GM21825 (cell line): ENCODE measurements at regions not wholly inside any gene's neighbourhood (a gene's known extent, or its start where the extent isn't known, plus 50 kb on each side); places are given as distances from the start of the nearest gene placed in this dataset.
A peak's percentile ranks its signal among the peaks of the same experiment; 100 is the strongest.

Experiments used
- ATAC-seq: cut with Tn5 transposase; IDR thresholded peaks from one replicate; pipeline ENCODE4 v1.9.1; 2021; ENCODE audit warnings: mild to moderate bottlenecking, moderate library complexity; ENCODE audit not compliant: unreplicated experiment

GRCh38 chr20:9981829-9982228, 53.0 kb upstream of the ANKEF1 start:
- no peak for ATAC-seq

DNA sequence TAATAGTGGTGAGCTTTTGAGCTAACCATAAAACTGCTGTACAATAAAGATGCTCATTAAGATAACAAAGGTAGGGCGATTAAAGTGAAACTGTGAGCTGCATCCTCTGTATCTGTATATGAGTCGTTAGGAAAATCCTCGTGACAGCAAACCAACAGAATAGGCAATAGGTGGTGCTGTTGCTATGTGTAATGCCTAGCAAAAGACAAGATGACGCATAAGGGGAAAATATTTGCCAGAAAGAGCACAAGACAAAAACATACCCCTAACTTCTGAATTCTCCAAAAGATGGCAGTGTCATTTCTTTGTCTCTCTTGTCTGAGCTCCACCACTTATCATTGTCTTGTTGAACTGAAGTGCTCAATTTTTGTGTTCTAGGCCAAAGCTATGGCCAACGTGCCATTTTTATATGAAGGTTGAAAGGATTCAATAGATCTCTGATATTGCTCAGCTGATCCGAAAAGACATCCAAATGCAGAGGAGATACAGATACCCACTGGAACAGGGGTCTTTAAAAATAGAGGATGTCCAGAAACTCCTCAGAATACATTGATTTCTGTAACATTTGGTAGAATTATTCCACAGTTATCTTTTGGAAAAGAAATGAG, 56.3 kb upstream of the ANKEF1 start:
- peak; percentile 92 for ATAC-seq

- ATAC-seq = no peak
Observed at GRCh38 chr20:9977629-9978028, 57.2 kb upstream of the ANKEF1 start.

- no peak for ATAC-seq
Observed at GRCh38 chr20:9974324-9974723, 60.5 kb upstream of the ANKEF1 start.

DNA sequence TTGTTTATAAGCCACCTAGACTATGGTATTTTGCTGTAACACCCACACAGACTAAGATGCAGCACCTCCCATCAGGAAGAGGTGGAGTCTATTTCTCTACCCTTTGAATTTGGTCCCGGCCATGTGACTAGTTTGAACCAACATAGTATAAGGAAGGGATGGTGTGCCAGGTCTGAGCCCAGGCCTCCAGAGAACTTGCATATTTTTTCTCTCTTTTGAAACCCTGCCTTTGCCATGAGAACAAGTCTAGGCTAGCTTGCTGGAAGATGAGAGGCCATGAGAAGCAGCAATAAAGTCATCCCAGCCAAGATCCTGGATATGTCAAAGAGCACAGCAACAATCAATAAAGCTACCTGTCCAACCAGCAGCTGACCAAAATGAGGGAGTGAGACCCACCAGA, 63.0 kb upstream of the ANKEF1 start:
- no peak for ATAC-seq

- ATAC-seq = no peak
Observed at GRCh38 chr20:9969626-9970025, 65.2 kb upstream of the ANKEF1 start.

GRCh38 chr20:9968015-9968414, 66.8 kb upstream of the ANKEF1 start:
- ATAC-seq = no peak

DNA sequence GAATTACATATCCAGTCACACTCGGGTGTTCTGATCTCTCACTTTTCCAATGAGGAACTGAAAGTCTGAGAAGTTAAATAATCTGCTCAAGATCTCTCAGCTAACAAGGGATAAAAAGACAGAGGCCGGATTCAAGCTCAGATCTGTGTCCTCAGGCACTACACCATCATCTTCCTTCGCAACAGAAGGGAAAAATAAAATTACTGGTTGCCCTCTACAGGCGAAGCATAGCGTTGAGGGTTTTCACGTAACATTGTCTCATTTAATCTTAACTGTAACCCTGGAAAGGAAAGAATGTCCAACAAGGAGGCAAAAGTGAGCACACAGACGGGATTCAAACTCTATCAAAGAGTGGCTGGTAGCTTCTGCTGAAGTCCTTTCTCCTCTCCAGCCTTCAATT, 67.8 kb upstream of the ANKEF1 start:
- ATAC-seq = no peak

DNA sequence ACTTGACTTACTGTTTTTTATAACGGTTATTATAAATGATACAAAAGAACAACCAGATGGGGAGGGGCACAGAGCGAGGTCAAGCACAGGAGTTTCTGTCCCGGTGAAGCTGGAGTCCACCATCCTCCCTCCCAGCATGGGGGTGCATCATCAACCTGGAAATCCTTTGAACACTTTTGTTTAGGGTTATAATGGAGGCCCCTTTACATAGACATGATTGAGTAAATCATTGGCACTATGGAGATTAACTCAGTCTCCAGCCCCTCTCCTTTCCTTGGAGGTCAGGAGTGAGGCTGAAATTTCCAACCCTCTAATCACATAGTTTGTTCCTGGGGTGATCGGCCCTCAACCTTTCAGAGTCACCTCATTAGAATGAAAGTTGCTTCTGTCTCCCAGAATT, 71.8 kb upstream of the ANKEF1 start:
- no peak for ATAC-seq

GRCh38 chr20:9958693-9959092, 76.1 kb upstream of the ANKEF1 start:
- ATAC-seq = no peak

DNA sequence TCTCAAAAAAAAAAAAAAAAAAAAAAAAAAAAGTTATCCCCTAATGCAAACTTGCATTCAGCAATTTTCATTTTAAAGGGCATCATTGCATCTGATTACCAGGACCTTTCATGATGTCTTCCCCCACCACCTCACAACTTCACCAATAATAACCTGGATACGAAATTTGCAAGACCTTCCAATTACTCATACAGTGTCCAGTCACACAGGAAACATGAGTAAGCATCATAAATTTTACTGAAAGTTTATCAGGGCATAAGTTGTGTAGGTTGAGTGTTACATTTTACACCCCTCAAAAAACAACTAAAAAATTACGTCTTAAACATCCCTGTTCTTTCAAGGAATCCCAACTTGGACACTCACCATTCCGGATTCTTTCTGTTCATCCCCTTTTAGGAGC, 79.1 kb upstream of the ANKEF1 start:
- no peak for ATAC-seq

GRCh38 chr20:9949563-9949962, 85.2 kb upstream of the ANKEF1 start:
- ATAC-seq = no peak

DNA sequence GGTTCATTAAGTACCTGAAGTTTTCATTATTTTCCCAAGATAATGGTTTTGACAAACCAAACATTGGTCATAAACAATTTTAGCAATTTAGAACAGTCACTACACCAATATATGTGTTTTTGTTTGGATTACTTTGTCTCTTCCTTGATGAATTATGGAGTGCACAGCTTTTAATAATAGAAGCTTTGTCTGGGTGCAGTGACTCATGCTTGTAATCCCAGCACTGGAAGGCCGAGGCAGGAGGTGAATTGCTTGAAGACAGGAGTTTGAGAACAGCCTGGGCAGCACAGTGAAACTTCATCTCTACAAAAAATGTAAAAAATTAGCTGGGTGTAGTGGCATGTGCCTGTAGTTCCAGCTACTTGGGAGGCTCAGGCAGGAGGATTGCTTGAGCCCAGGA, 89.4 kb upstream of the ANKEF1 start:
- ATAC-seq = no peak

- ATAC-seq = no peak
Observed at GRCh38 chr20:9942736-9943135, 92.1 kb upstream of the ANKEF1 start.

GRCh38 chr20:9940329-9940728, 94.5 kb upstream of the ANKEF1 start:
- ATAC-seq = no peak

GRCh38 chr20:9939231-9939630, 95.6 kb upstream of the ANKEF1 start:
- ATAC-seq = no peak

- ATAC-seq = no peak
Observed at GRCh38 chr20:9935285-9935684, 96.4 kb upstream of the PAK5 start.

DNA sequence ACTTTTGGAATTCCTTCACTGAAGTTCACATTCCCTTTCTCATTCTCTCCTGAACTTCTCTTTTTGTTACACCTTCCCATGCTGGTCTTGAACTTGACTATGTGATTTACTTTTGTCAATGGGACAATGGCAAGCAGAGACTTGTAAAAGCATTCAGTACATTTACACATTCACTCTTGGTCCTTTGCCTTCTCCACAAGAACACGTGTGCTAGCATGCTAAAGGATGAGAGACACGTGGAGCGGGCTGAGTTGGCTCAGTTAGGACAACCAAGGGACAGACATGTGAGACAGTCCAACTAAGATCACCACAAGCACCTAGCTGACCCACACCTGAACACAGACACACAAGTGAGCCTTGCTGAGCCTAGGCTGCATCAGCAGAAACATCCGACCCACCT, 91.3 kb upstream of the PAK5 start:
- no peak for ATAC-seq

DNA sequence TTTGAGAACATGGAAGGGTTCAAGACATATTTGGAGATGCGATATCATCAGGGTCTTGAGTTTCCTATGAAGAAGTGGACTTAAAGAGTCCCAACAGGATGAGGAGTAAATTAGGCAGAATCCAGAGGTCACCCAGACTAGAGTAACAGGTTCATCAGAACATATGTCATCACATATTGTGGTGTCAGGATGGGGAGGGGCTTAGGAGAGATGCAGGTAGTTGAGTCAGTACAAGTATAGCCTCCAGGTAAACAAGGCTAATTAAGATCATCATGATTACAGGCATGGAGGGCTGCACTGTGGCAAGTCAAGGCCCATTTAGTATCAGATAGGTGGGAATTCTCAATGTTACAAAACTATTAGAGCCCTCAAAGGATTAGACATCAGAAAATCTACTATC, 90.1 kb upstream of the PAK5 start:
- ATAC-seq = no peak

DNA sequence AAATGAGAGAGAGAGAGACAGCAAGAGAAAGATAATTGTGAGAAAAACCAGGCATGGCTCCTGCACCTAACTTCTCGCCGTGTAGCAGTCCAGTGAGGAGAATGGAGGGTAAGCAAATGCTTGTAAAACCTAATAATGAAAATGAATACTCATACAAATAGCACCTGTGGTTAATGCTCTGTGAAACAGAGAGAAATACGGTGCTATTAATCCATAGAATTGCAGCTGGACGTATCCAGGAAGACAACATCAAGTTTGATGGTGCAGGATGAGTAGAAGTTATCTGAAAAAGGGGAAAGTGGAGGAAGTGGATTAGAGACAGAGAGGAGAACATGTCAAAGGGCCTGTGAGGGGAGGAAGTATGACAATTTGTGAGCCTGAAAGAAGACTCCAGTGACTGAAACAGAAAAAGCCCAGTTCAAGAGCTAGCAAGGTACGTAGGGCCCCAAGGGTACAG, 89.4 kb upstream of the PAK5 start:
- ATAC-seq = no peak

DNA sequence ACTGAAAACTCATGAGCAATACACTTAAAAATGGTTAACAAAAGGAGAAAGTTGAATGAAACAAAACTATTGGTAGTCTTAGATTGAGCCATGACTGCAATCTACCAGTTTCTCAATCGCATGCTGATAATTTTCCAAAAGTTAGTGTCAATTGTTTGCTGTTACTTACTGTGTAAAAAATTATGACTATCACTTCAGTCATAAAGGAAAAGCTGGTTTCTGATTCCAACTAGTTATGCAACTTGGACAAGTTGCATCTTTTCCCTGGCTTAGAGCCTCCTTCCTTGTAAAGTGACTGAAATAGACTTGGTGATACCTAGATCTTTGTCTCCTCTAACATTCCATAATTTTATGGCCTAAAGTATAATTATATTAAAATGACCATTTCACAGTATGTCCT, 88.3 kb upstream of the PAK5 start:
- no peak for ATAC-seq

DNA sequence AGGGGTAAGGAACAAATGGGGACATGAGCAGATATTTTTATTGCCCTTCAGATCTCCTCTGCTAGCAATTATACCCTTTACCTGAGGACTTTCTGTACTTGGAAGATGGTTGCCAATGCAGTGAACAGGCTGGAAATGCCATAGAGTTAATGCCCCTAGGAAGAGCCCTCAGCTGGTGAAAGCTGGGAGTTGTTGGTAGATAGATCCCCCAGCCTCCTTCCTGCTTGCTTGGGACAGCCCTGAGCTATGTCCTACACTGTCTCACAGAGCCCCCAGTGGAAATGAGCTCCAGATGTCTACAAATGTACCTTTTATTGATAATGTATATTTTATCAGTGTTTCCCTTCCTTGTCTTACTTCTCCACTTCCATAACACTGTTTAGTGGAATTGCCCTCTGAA, 87.6 kb upstream of the PAK5 start:
- ATAC-seq = no peak

DNA sequence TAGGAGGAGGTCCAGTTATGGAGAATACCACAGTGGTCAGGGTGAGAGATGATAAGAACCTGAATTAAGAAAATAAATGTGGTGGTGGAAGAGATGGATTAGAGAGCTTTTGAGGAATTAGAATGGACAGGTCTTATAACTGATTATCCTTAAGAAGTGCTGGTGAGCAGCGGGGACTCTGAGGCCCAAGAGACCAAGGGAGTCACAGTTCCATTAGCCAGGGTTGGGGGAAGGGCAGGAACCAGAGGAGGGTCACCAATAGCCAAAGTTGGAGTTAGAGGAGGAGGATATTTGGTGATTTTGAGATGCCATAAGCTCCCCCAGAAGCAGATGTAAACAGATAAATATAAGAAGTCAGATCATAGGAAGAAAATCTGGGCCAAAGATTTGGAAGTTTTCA, 87.1 kb upstream of the PAK5 start:
- ATAC-seq = no peak

DNA sequence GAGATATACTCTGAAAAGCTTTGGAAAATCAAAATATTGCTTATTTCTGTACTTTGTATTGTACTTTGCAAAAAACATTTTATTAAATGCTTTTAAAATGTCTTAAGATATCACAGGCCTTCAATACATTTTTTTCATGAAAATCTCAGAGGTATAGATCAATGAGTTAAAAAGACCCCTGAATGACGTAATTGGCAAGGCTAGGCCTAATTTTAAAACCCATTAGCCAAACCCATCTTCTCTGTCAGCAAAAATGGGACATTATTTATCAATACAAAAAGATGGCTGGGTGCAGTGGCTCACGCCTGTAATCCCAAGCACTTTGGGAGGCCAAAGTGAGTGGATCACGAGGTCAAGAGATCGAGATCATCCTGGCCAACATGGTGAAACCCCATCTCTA, 84.8 kb upstream of the PAK5 start:
- no peak for ATAC-seq
